ENCODE measurements at regions not wholly inside any gene's neighbourhood (a gene's known extent, or its start where the extent isn't known, plus 50 kb on each side); places are given as distances from the start of the nearest gene placed in this dataset.
A peak's percentile ranks its signal among the peaks of the same experiment; 100 is the strongest.

DNA sequence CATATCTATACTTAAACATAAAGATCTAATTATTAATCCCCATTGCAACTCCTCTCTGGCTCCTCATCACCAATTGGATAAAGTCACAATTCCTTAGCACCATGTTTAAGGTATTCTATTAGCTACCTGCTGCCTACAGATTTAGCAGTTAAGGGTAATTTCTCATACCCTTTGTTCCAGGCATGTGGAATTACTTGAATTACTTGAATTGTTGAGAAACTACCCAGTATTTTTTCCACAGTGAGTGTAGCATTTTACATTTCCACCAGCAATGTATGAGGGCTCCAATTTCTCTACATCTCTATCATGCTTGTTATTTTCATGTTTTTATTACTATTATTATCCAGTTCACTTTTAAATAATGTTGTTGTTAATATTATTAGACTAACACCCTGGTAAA, 86.4 kb downstream of the P2RY1 start:
- no peak for DNase-seq (ENCODE audit: low read depth in 1 of 2, low spot score in 1 of 2)
- Histone ChIP-seq H3K9me3 (ENCODE audit: low read depth) (no peaks in the 10 kb centered on the region), H3K27ac (no peak overlapping the region), H3K4me1 (ENCODE audit: low read depth) (no peaks in the 10 kb centered on the region), H3K36me3 (no peaks in the 10 kb centered on the region), H3K27me3 (no peaks in the 10 kb centered on the region), H3K4me3 (no peak overlapping the region)
- TF ChIP-seq, protein P1, sequence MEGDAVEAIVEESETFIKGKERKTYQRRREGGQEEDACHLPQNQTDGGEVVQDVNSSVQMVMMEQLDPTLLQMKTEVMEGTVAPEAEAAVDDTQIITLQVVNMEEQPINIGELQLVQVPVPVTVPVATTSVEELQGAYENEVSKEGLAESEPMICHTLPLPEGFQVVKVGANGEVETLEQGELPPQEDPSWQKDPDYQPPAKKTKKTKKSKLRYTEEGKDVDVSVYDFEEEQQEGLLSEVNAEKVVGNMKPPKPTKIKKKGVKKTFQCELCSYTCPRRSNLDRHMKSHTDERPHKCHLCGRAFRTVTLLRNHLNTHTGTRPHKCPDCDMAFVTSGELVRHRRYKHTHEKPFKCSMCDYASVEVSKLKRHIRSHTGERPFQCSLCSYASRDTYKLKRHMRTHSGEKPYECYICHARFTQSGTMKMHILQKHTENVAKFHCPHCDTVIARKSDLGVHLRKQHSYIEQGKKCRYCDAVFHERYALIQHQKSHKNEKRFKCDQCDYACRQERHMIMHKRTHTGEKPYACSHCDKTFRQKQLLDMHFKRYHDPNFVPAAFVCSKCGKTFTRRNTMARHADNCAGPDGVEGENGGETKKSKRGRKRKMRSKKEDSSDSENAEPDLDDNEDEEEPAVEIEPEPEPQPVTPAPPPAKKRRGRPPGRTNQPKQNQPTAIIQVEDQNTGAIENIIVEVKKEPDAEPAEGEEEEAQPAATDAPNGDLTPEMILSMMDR (IDR thresholded peaks at IDR 0.05; ENCODE audit: low read depth, low read length): no peak

DNA sequence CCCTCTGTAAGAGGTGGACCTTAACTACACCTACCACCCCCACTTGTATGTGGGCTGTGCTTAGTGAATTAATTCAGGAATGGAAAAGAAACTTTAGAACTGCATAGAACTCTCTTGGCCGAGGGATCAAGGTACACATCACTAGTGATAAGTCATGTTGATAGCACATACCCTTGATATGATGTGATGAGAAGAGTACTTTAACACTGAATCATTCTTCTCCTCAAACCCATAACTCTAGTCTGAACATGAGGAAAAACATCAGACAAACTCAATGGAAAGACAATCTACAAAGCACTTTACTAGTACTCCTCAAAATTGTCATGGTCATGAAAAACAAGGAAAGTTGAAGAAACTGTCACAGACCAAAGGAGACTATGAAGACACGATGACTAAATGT, 87.6 kb downstream of the P2RY1 start:
- H3K27ac ChIP-seq: no peak overlapping the region
- TF ChIP-seq, protein P1 (IDR thresholded peaks at IDR 0.05; ENCODE audit: low read depth, low read length): no peak
- no peaks in the 10 kb centered on the region for H3K36me3 ChIP-seq
- no peaks in the 10 kb centered on the region for H3K27me3 ChIP-seq
- DNase-seq (ENCODE audit: low read depth in 1 of 2, low spot score in 1 of 2): no peak
- H3K4me3 ChIP-seq: no peak overlapping the region
- no peaks in the 10 kb centered on the region for H3K4me1 ChIP-seq (ENCODE audit: low read depth)
- H3K9me3 ChIP-seq (ENCODE audit: low read depth): no peaks in the 10 kb centered on the region

DNA sequence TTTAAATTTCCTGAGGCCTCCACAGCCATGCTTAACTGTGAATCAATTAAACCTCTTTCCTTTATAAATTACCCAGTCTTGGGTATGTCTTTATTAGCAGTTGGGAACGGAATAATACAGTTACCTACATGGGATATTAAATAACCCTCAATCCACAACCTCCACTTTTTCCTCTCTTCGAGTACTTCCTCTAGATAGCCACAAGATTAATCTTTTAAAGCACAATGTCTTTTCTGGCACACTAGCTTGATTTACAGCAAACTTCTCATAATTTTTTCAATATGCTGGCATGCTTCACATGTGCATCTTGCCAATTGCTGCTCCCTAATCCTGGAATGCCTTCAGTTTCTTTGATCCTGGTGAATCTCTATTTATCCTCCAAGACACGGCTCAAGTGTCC, 92.2 kb downstream of the P2RY1 start:
- Histone ChIP-seq H3K36me3 (no peaks in the 10 kb centered on the region), H3K27ac (no peak overlapping the region), H3K4me1 (ENCODE audit: low read depth) (no peaks in the 10 kb centered on the region), H3K27me3 (no peaks in the 10 kb centered on the region), H3K9me3 (ENCODE audit: low read depth) (no peaks in the 10 kb centered on the region), H3K4me3 (no peak overlapping the region)
- TF ChIP-seq, protein P1 (IDR thresholded peaks at IDR 0.05; ENCODE audit: low read depth, low read length): no peak
- no peak for DNase-seq (ENCODE audit: low read depth in 1 of 2, low spot score in 1 of 2)

DNA sequence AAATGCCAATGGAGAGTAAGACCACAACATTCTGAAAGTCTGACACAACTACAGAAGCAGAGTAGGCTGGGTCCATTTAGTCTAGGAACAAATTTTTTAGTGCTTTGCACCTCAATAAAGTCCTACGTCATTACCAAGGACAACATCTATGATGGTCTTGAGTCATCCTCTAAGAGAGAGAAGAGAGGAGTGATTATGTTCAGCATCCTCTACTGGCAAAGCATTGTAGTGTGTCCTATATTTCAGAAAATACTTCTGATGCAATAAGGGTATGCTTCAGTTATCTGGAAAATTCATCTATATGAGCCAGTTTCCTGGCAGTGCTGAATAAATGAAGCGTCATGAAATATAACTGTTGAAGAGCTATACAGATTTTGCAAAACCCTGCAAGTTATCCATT, 95.6 kb downstream of the P2RY1 start:
- H3K9me3 ChIP-seq (ENCODE audit: low read depth): no peaks in the 10 kb centered on the region
- no peaks in the 10 kb centered on the region for H3K36me3 ChIP-seq
- no peak for DNase-seq (ENCODE audit: low read depth in 1 of 2, low spot score in 1 of 2)
- no peaks in the 10 kb centered on the region for H3K4me1 ChIP-seq (ENCODE audit: low read depth)
- TF ChIP-seq, protein P1 (IDR thresholded peaks at IDR 0.05; ENCODE audit: low read depth, low read length): no peak
- H3K27ac ChIP-seq: no peak overlapping the region
- H3K4me3 ChIP-seq: no peak overlapping the region
- no peaks in the 10 kb centered on the region for H3K27me3 ChIP-seq

DNA sequence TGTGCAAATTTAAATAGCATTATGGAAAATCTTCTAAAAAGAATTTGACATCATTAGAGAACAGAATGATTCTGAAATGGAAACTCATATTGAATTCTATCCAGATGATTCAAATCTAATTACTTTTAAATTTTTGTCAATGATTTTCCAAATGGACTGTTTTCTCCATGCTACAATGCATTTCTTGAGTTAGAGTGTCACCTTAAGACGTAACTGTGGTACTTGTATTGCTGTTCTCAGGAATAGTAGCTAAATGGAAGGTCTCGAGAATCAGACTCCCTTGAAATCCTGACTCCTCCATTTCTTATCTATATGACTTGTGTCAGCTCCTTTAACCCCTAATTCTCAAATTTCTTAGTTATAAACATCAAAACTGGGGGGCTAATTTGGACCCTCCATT, 102.3 kb downstream of the P2RY1 start:
- H3K27ac ChIP-seq: no peak overlapping the region
- H3K36me3 ChIP-seq: no peaks in the 10 kb centered on the region
- TF ChIP-seq, protein P1 (IDR thresholded peaks at IDR 0.05; ENCODE audit: low read depth, low read length): peak; percentile 34
- H3K4me3 ChIP-seq: no peak overlapping the region
- DNase-seq (ENCODE audit: low read depth in 1 of 2, low spot score in 1 of 2): peak in 1 of 2 donors; percentile 36
- H3K9me3 ChIP-seq (ENCODE audit: low read depth): no peaks in the 10 kb centered on the region
- H3K27me3 ChIP-seq: no peaks in the 10 kb centered on the region
- no peaks in the 10 kb centered on the region for H3K4me1 ChIP-seq (ENCODE audit: low read depth)
